H1 (cell line): ENCODE measurements at regions not wholly inside any gene's neighbourhood (a gene's known extent, or its start where the extent isn't known, plus 50 kb on each side); places are given as distances from the start of the nearest gene placed in this dataset.

Experiments
- CTCF ChIA-PET: fragments of 300-600 bp; sonication (Branson Sonifier 250); formaldehyde crosslinking; loops from one replicate; lab custom pipeline; 2021; ENCODE audit not compliant: partially characterized antibody; lab: Charles Lee
- POLR2A ChIA-PET: fragments of 300-600 bp; sonication (Branson Sonifier 250); formaldehyde crosslinking; loops from one replicate; lab custom pipeline; 2021; ENCODE audit warnings: inconsistent platforms; ENCODE audit not compliant: partially characterized antibody; lab: Charles Lee
- DNase-seq, 2 experiments: peaks; one replicate each; pipeline versions ENCODE4 v3.0.0 to v3.0.0-alpha.2; 2010 to 2022; ENCODE audit warnings: low spot score in 2 of 2, low read depth in 1 of 2, mixed read lengths in 1 of 2
- FAIRE-seq: peaks from 2 replicates; lab custom pipeline; 2011; peaks lifted over from hg19 to GRCh38; lab: Jason Lieb, UNC
- H2AFZ ChIP-seq: 2 replicates; pipeline ENCODE4 v1.8.1; 2012; ENCODE audit warnings: low read length, inconsistent platforms
- H2AK5ac ChIP-seq: 2 replicates; pipeline ENCODE4 v1.6.1; 2013; ENCODE audit warnings: low read depth, low read length
- H2BK120ac ChIP-seq: replicated peaks from 2 replicates; pipeline ENCODE3; 2013; ENCODE audit warnings: low read depth, low read length, inconsistent platforms
- H2BK12ac ChIP-seq: 2 replicates; pipeline ENCODE4 v1.6.1; 2013; ENCODE audit warnings: low read depth, low read length
- H2BK15ac ChIP-seq: 2 replicates; pipeline ENCODE4 v1.6.1; 2013; ENCODE audit warnings: low read length
- H2BK20ac ChIP-seq: 2 replicates; pipeline ENCODE4 v1.6.1; 2013; ENCODE audit warnings: low read length
- H2BK5ac ChIP-seq: 2 replicates; pipeline ENCODE4 v1.6.1; 2013; ENCODE audit warnings: low read depth, low read length
- H3K14ac ChIP-seq: 2 replicates; pipeline ENCODE4 v1.6.1; 2013; ENCODE audit warnings: inconsistent platforms; ENCODE audit not compliant: insufficient read length
- H3K18ac ChIP-seq: 2 replicates; pipeline ENCODE4 v1.6.1; 2013; ENCODE audit warnings: low read length; ENCODE audit errors: extremely low read depth
- H3K23ac ChIP-seq: 2 replicates; pipeline ENCODE4 v1.6.1; 2013; ENCODE audit warnings: inconsistent platforms; ENCODE audit not compliant: insufficient read length
- H3K23me2 ChIP-seq: 2 replicates; pipeline ENCODE4 v1.6.1; 2013; ENCODE audit warnings: low read depth, low read length
- H3K27ac ChIP-seq: 2 replicates; pipeline ENCODE4 v1.6.1; 2011; ENCODE audit warnings: low read depth, low read length, inconsistent platforms
- H3K27me3 ChIP-seq, 4 experiments: replicated peaks in 1 of 4; 1 replicate in 1 of 4; 2 replicates in 3 of 4; pipeline versions ENCODE4 v1.6.1 to v1.8.1; 2011 to 2013; ENCODE audit warnings: low read length in 3 of 4, mild to moderate bottlenecking in 3 of 4, inconsistent platforms in 2 of 4, mixed read lengths in 2 of 4, moderate library complexity in 1 of 4; ENCODE audit not compliant: control insufficient read depth in 3 of 4, insufficient read depth in 3 of 4; ENCODE audit errors: extremely low read depth in 1 of 4
- H3K36me3 ChIP-seq, 4 experiments: 2 replicates each; pipeline versions ENCODE4 v1.6.1 to v1.8.1; 2011 to 2013; ENCODE audit warnings: mild to moderate bottlenecking in 4 of 4, low read length in 3 of 4, moderate library complexity in 2 of 4, control low read depth in 1 of 4, inconsistent platforms in 1 of 4; ENCODE audit not compliant: insufficient read depth in 4 of 4, control insufficient read depth in 2 of 4
- H3K4ac ChIP-seq: replicated peaks from 2 replicates; pipeline ENCODE3; 2013; ENCODE audit warnings: low read length, low read depth, mixed read lengths, inconsistent platforms; ENCODE audit not compliant: insufficient read length
- H3K4me1 ChIP-seq, 4 experiments: replicated peaks in 1 of 4; 1 replicate in 1 of 4; 2 replicates in 3 of 4; pipeline versions ENCODE4 v1.6.1 to v1.8.1; 2011 to 2013; ENCODE audit warnings: low read length in 3 of 4, inconsistent platforms in 2 of 4, mixed read lengths in 1 of 4; ENCODE audit not compliant: insufficient read depth in 4 of 4, control insufficient read depth in 3 of 4
- H3K4me2 ChIP-seq, 2 experiments: 2 replicates each; pipeline versions ENCODE4 v1.6.1 to v1.8.1; 2011 to 2013; ENCODE audit warnings: low read depth in 2 of 2, low read length in 2 of 2, control low read depth in 1 of 2, inconsistent platforms in 1 of 2, mild to moderate bottlenecking in 1 of 2; ENCODE audit not compliant: insufficient read depth in 1 of 2
- H3K4me3 ChIP-seq, 4 experiments: fragments of 200-600, 300-600 bp in 1 of 4; sonication (generic), shearing (Covaris generic), sonication (Bioruptor Twin) in 1 of 4; 2 replicates each; pipeline versions ENCODE4 v1.5.1 to v1.8.1; 2011 to 2016; ENCODE audit warnings: low read length in 4 of 4, low read depth in 3 of 4, control low read depth in 2 of 4, inconsistent platforms in 2 of 4, mild to moderate bottlenecking in 2 of 4, mixed read lengths in 1 of 4, moderate library complexity in 1 of 4; ENCODE audit not compliant: insufficient read depth in 2 of 4; ENCODE audit errors: extremely low read depth in 1 of 4
- H3K56ac ChIP-seq: replicated peaks from 2 replicates; pipeline ENCODE3; 2013; ENCODE audit warnings: low read depth, mild to moderate bottlenecking, mixed read lengths, low read length, inconsistent platforms; ENCODE audit not compliant: insufficient read length
- H3K79me1 ChIP-seq: 2 replicates; pipeline ENCODE4 v1.6.1; 2013; ENCODE audit warnings: low read depth, low read length, control low read depth
- H3K79me2 ChIP-seq, 2 experiments: 2 replicates each; pipeline versions ENCODE4 v1.6.1 to v1.8.1; 2012 to 2013; ENCODE audit warnings: low read length in 2 of 2, mild to moderate bottlenecking in 2 of 2, inconsistent platforms in 1 of 2; ENCODE audit not compliant: insufficient read depth in 2 of 2, control insufficient read depth in 1 of 2
- H3K9ac ChIP-seq, 4 experiments: replicated peaks in 1 of 4; 1 replicate in 1 of 4; 2 replicates in 3 of 4; pipeline versions ENCODE4 v1.6.1 to v1.8.1; 2011 to 2013; ENCODE audit warnings: low read depth in 3 of 4, low read length in 3 of 4, control low read depth in 2 of 4, mild to moderate bottlenecking in 2 of 4, moderate library complexity in 2 of 4, inconsistent platforms in 1 of 4; ENCODE audit errors: extremely low read depth in 1 of 4
- H3K9me3 ChIP-seq, 2 experiments: 2 replicates each; pipeline versions ENCODE4 v1.6.1 to v1.8.1; 2012 to 2013; ENCODE audit warnings: mild to moderate bottlenecking in 2 of 2, moderate library complexity in 2 of 2, control low read depth in 1 of 2, inconsistent platforms in 1 of 2, low read depth in 1 of 2, low read length in 1 of 2, mixed read lengths in 1 of 2; ENCODE audit not compliant: insufficient read depth in 2 of 2
- H4K20me1 ChIP-seq, 2 experiments: replicated peaks in 1 of 2; 2 replicates each; pipeline versions ENCODE3 to v1.8.1; 2011 to 2013; ENCODE audit warnings: inconsistent platforms in 2 of 2, low read length in 2 of 2, mild to moderate bottlenecking in 1 of 2; ENCODE audit not compliant: insufficient read depth in 2 of 2, control insufficient read depth in 1 of 2
- H4K5ac ChIP-seq: 2 replicates; pipeline ENCODE4 v1.6.1; 2013; ENCODE audit warnings: low read length, low read depth, mixed read lengths, inconsistent platforms; ENCODE audit not compliant: insufficient read length
- H4K8ac ChIP-seq: 2 replicates; pipeline ENCODE4 v1.8.0; 2013; ENCODE audit warnings: mild to moderate bottlenecking, moderate library complexity, low read length, inconsistent platforms; ENCODE audit not compliant: insufficient read depth; ENCODE audit errors: extremely low read depth
- H4K91ac ChIP-seq: replicated peaks from 2 replicates; pipeline ENCODE3; 2013; ENCODE audit warnings: low read length, mixed read lengths, inconsistent platforms; ENCODE audit not compliant: insufficient read length
- CBX8 ChIP-seq: fragments of 300-800, 300-1000 bp; sonication (generic); IDR thresholded peaks from 2 replicates; pipeline ENCODE4 v1.7.1; 2016; ENCODE audit warnings: low read depth, low read length, borderline replicate concordance
- CHD2 ChIP-seq: IDR thresholded peaks from 2 replicates; pipeline ENCODE4 v1.6.1; 2012; ENCODE audit warnings: low read length, improper control_type of control experiment
- GABPA ChIP-seq: IDR thresholded peaks from 2 replicates; pipeline ENCODE4 v1.6.1; 2011; ENCODE audit warnings: mild to moderate bottlenecking, low read length, moderate library complexity, borderline replicate concordance; ENCODE audit not compliant: insufficient read depth
- GTF2F1 ChIP-seq: IDR thresholded peaks from 2 replicates; pipeline ENCODE4 v1.6.1; 2012; ENCODE audit warnings: low read depth, low read length, improper control_type of control experiment, borderline replicate concordance
- KDM4A ChIP-seq: IDR thresholded peaks from one replicate; pipeline ENCODE4 v1.7.1; 2012; ENCODE audit warnings: low read depth, mild to moderate bottlenecking, moderate library complexity, low read length, inconsistent platforms; ENCODE audit not compliant: severe bottlenecking
- POU5F1 ChIP-seq: IDR thresholded peaks from 2 replicates; pipeline ENCODE4 v1.6.1; 2011; ENCODE audit warnings: low read depth, mild to moderate bottlenecking, low read length, moderate library complexity
- RAD21 ChIP-seq, 2 experiments: IDR thresholded peaks in 1 of 2; conservative IDR thresholded peaks in 1 of 2; 2 replicates each; pipeline ENCODE4 v1.6.1; 2011; ENCODE audit warnings: low read depth in 2 of 2, low read length in 2 of 2, improper control_type of control experiment in 1 of 2, inconsistent platforms in 1 of 2, mild to moderate bottlenecking in 1 of 2, moderate library complexity in 1 of 2
- RXRA ChIP-seq: IDR thresholded peaks from 2 replicates; pipeline ENCODE4 v1.6.1; 2011; ENCODE audit warnings: low read depth, mild to moderate bottlenecking, low read length, moderate library complexity; ENCODE audit not compliant: insufficient read depth
- SIRT6 ChIP-seq: IDR thresholded peaks from one replicate; pipeline ENCODE4 v1.7.1; 2012; ENCODE audit warnings: low read length, inconsistent platforms
- SRF ChIP-seq: IDR thresholded peaks from 2 replicates; pipeline ENCODE4 v1.6.1; 2011; ENCODE audit warnings: mild to moderate bottlenecking, low read depth, low read length, moderate library complexity
- SUZ12 ChIP-seq: fragments of 200-600 bp; sonication (generic); IDR thresholded peaks from 2 replicates; pipeline ENCODE4 v1.6.1; 2012; ENCODE audit warnings: mild to moderate bottlenecking, inconsistent platforms, low read length, moderate library complexity, mixed read lengths
- TAF7 ChIP-seq: optimal IDR thresholded peaks from 2 replicates; pipeline ENCODE3; 2011; ENCODE audit warnings: low read depth, mild to moderate bottlenecking, inconsistent platforms, low read length, moderate library complexity, borderline replicate concordance
- TBP ChIP-seq: IDR thresholded peaks from 2 replicates; pipeline ENCODE4 v1.6.1; 2011; ENCODE audit warnings: low read depth, low read length, improper control_type of control experiment
- WGBS, 2 experiments: shearing (Covaris generic) in 1 of 2; methylation state at CpG; one replicate each; pipeline versions ENCODE4 v1.1.6 to v1.1.7; 2013 to 2015; ENCODE audit warnings: low lambda C conversion rate in 2 of 2, mixed read lengths in 2 of 2, inconsistent platforms in 1 of 2, low coverage in 1 of 2, missing lambda C conversion rate in 1 of 2; ENCODE audit not compliant: insufficient replicate concordance in 2 of 2, insufficient coverage in 1 of 2, insufficient read length in 1 of 2; ENCODE audit errors: extremely low coverage in 1 of 2, missing lambda C conversion rate in 1 of 2; 5-methylcytosine and 5-hydroxymethylcytosine counted together

DNA sequence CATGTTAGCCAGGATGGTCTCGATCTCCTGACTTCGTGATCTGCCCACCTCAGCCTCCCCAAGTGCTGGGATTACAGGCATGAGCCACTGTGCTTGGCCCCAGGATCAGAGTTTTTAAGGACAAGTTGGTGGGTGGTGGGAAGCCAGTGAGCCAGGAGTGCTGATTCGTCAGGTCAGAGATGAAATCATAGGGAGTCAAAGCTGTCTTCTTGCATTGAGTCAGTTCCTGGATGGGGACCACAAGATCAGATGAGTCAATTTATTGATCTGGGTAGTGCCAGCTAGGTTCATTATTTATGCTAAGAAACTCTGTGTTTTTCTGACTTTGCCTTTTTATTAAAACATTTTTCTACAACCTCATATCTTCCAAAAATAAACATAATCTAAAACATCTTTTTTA lies 423.8 kb downstream of the ARL4A start:
- no peak for TF ChIP-seq SIRT6
- TF ChIP-seq SUZ12 = no peak
- no peak for TF ChIP-seq POU5F1
- no peak for TF ChIP-seq TBP
- no peak for TF ChIP-seq KDM4A
- no peak for TF ChIP-seq CBX8
- TF ChIP-seq GABPA = no peak
- TF ChIP-seq RXRA = no peak
- no peak for TF ChIP-seq CHD2
- no peak for TF ChIP-seq RAD21 (IDR thresholded peaks at IDR 0.05 in 1 of 2, conservative IDR thresholded peaks at IDR 0.05 in 1 of 2; ENCODE audit: low read depth in 2 of 2, low read length in 2 of 2)
- TF ChIP-seq SRF = no peak
- no peak for TF ChIP-seq GTF2F1
- no peak for TF ChIP-seq TAF7
- no peaks in the 10 kb centered on the region for H3K36me3 ChIP-seq
- H2BK15ac ChIP-seq = no peak overlapping the region
- H4K91ac ChIP-seq = no peak overlapping the region
- ChIA-PET POLR2A (no interaction called here), CTCF (interaction anchor here (2.5 kb wide), 1 partner anchor 425 kb away, joined by 14 read pairs; the partner anchor contains the start of gene ARL4A)
- H3K9me3 ChIP-seq = no peaks in the 10 kb centered on the region
- no peak overlapping the region for H4K8ac ChIP-seq
- DNase-seq = no peak
- peaks cover 0 to 2% (median 0%) of the 10 kb centered on the region in 4 experiments; a peak in 1 of 7 replicates for H3K4me1 ChIP-seq
- H4K5ac ChIP-seq = no peak overlapping the region
- no peak overlapping the region for H3K4me2 ChIP-seq
- no peaks in the 10 kb centered on the region for H3K27me3 ChIP-seq
- H2BK12ac ChIP-seq = no peak overlapping the region
- H3K27ac ChIP-seq = no peak overlapping the region
- no peak overlapping the region for H2BK5ac ChIP-seq
- H3K14ac ChIP-seq = no peak overlapping the region
- H2BK20ac ChIP-seq = no peak overlapping the region
- no peak overlapping the region for H2BK120ac ChIP-seq
- no peak overlapping the region for H3K23ac ChIP-seq
- no peaks in the 10 kb centered on the region for H3K23me2 ChIP-seq
- no peaks in the 10 kb centered on the region for H3K79me1 ChIP-seq
- no peak overlapping the region for H3K18ac ChIP-seq
- no peak for FAIRE-seq
- no peak overlapping the region for H3K9ac ChIP-seq
- H3K79me2 ChIP-seq = no peaks in the 10 kb centered on the region
- no peak overlapping the region for H3K56ac ChIP-seq
- H3K4ac ChIP-seq = no peak overlapping the region
- no peaks in the 10 kb centered on the region for H4K20me1 ChIP-seq
- H2AK5ac ChIP-seq = no peak overlapping the region
- no peak overlapping the region for H3K4me3 ChIP-seq
- no peak overlapping the region for H2AFZ ChIP-seq
- 79% methylated on average over 3 of the region's 3 CpGs; no CpG with 5 or more reads in 1 of the 2 experiments for WGBS, 2 experiments
